Caco-2 (cell line): ENCODE measurements at regions not wholly inside any gene's neighbourhood (a gene's known extent, or its start where the extent isn't known, plus 50 kb on each side); places are given as distances from the start of the nearest gene placed in this dataset.

Experiments
- BruUV-seq: library from RNA; stranded (reverse); fragments of 400-500 nt; replicated peaks from 2 replicates; lab custom pipeline; 2021; lab: Mats Ljungman, UMichigan
- CTCF ChIA-PET: fragments of 300-600 bp; sonication (Branson Sonifier 250); formaldehyde crosslinking; loops from one replicate; lab custom pipeline; 2022; ENCODE audit warnings: antibody characterized with exemption; lab: Charles Lee
- POLR2A ChIA-PET: fragments of 300-600 bp; sonication (Branson Sonifier 250); formaldehyde crosslinking; loops from one replicate; lab custom pipeline; 2022; ENCODE audit warnings: antibody characterized with exemption; lab: Charles Lee
- DNase-seq, 2 experiments: peaks; one replicate each; pipeline versions ENCODE4 v3.0.0 to v3.0.0-alpha.2; 2020 to 2022
- H3K27me3 ChIP-seq: replicated peaks from 2 replicates; pipeline ENCODE4 v1.6.0; 2011; ENCODE audit warnings: low read length; ENCODE audit not compliant: control insufficient read depth, insufficient read depth
- H3K36me3 ChIP-seq: 2 replicates; pipeline ENCODE4 v1.5.1; 2011; ENCODE audit warnings: low read length; ENCODE audit not compliant: control insufficient read depth, insufficient read depth
- H3K4me1 ChIP-seq: fragments of 250-450 bp; sonication (Bioruptor Pico); 2 replicates; pipeline ENCODE4 v1.5.1; 2020; ENCODE audit warnings: mild to moderate bottlenecking
- H3K4me3 ChIP-seq: 2 replicates; pipeline ENCODE4 v1.5.1; 2011; ENCODE audit warnings: low read depth, mild to moderate bottlenecking, control low read depth, low read length
- H3K9me3 ChIP-seq: fragments of 250-450 bp; sonication (Bioruptor Pico); 2 replicates; pipeline ENCODE4 v1.5.1; 2020; ENCODE audit warnings: mild to moderate bottlenecking, moderate library complexity
- H3K27ac Mint-ChIP-seq: one replicate; pipeline ENCODE4 v1.8.0; 2022; ENCODE audit warnings: mixed read lengths; ENCODE audit not compliant: unreplicated experiment
- H3K27me3 Mint-ChIP-seq: one replicate; pipeline ENCODE4 v1.8.0; 2022; ENCODE audit warnings: mixed read lengths; ENCODE audit not compliant: insufficient read depth, unreplicated experiment
- H3K36me3 Mint-ChIP-seq: one replicate; pipeline ENCODE4 v1.8.0; 2022; ENCODE audit warnings: mild to moderate bottlenecking, mixed read lengths; ENCODE audit not compliant: insufficient read depth, unreplicated experiment
- H3K4me1 Mint-ChIP-seq: one replicate; pipeline ENCODE4 v1.8.0; 2022; ENCODE audit warnings: low read depth, mixed read lengths; ENCODE audit not compliant: unreplicated experiment
- H3K4me3 Mint-ChIP-seq: one replicate; pipeline ENCODE4 v1.8.0; 2022; ENCODE audit warnings: mild to moderate bottlenecking, moderate library complexity, mixed read lengths; ENCODE audit not compliant: unreplicated experiment
- H3K9me3 Mint-ChIP-seq: one replicate; pipeline ENCODE4 v1.8.0; 2022; ENCODE audit warnings: mixed read lengths; ENCODE audit not compliant: unreplicated experiment
- CTCF ChIP-seq, 2 experiments: fragments of 200-600 bp in 1 of 2; IDR thresholded peaks; 1 replicate in 1 of 2; 2 replicates in 1 of 2; pipeline versions ENCODE4 v1.5.1 to v1.8.0; 2011 to 2022; ENCODE audit warnings: antibody characterized with exemption in 1 of 2, control low read depth in 1 of 2, inconsistent platforms in 1 of 2, low read depth in 1 of 2, low read length in 1 of 2, mild to moderate bottlenecking in 1 of 2, moderate library complexity in 1 of 2; ENCODE audit not compliant: insufficient read depth in 1 of 2, severe bottlenecking in 1 of 2, unreplicated experiment in 1 of 2
- intact Hi-C: fragments of 100-400 bp; cut with micrococcal nuclease; formaldehyde crosslinking; loops from one replicate; pipeline ENCODE4 v1.10.0; 2022; ENCODE audit not compliant: unreplicated experiment

- no peaks in the 10 kb centered on the region for H3K4me1 ChIP-seq
- ChIA-PET CTCF (no interaction called here), POLR2A (no interaction called here)
- Mint-ChIP-seq H3K27ac (no peak overlapping the region), H3K4me1 (no peaks in the 10 kb centered on the region), H3K4me3 (no peak overlapping the region), H3K36me3 (no peaks in the 10 kb centered on the region), H3K9me3 (no peaks in the 10 kb centered on the region), H3K27me3 (peaks cover 3% of the 10 kb centered on the region)
- no peak overlapping the region for H3K4me3 ChIP-seq
- no TSS peak for BruUV-seq
- no peaks in the 10 kb centered on the region for H3K9me3 ChIP-seq
- intact Hi-C loops: no loop called here
- no peaks in the 10 kb centered on the region for H3K27me3 ChIP-seq
- no peak for DNase-seq
- H3K36me3 ChIP-seq: no peaks in the 10 kb centered on the region
- no peak for TF ChIP-seq CTCF (IDR thresholded peaks at IDR 0.05; ENCODE audit: insufficient read depth in 1 of 2, low read depth in 1 of 2, low read length in 1 of 2, severe bottlenecking in 1 of 2, unreplicated experiment in 1 of 2)
These were observed 1443.0 kb upstream of the LRRTM1 start for GRCh38 chr2:81747481-81748070.

DNA sequence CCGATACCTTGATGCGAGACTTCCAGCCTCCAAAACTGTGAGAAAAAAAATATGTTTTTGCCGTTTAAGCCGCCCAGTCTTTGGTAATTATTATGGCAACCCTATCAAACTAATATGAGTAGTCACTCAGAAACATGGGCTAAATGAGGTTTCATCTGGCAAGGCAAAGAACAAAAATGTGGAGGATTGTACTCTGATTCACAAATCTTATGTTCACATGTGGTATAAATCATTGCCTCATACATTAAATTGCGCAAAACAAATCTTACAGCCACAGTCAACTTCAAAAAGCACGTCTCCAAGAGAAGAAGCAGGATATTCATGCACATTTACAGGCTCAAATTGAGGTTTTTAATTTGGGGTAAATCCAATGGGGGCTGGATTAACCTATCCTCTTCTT is 1435.4 kb upstream of the LRRTM1 start:
- TF ChIP-seq CTCF (IDR thresholded peaks at IDR 0.05; ENCODE audit: insufficient read depth in 1 of 2, low read depth in 1 of 2, low read length in 1 of 2, severe bottlenecking in 1 of 2, unreplicated experiment in 1 of 2): no peak
- H3K27me3 ChIP-seq: no peaks in the 10 kb centered on the region
- Mint-ChIP-seq H3K27ac (no peak overlapping the region), H3K4me3 (no peak overlapping the region), H3K27me3 (peaks cover 3% of the 10 kb centered on the region), H3K4me1 (no peaks in the 10 kb centered on the region), H3K9me3 (no peaks in the 10 kb centered on the region), H3K36me3 (no peaks in the 10 kb centered on the region)
- H3K4me3 ChIP-seq: no peak overlapping the region
- no peaks in the 10 kb centered on the region for H3K4me1 ChIP-seq
- ChIA-PET POLR2A (no interaction called here), CTCF (no interaction called here)
- DNase-seq: no peak
- BruUV-seq: no TSS peak
- no peaks in the 10 kb centered on the region for H3K9me3 ChIP-seq
- no peaks in the 10 kb centered on the region for H3K36me3 ChIP-seq
- intact Hi-C loops: no loop called here

DNA sequence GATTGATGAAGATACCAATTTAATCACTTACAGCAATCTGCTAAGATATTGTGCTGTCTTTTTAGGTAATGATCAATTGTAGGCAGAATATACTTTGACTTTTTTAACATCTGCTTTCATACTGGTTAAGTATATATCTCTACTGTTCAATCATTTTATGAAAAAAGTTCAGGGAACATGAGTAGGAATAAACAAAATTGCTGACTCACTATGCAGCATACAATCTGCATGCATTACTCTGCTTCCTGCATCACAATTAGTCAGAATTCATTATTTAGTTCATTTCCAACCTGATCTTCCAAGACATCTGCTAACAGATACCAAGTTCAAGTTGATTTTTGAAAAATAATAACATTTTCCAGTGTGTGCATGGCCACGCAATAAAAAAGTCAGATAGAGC is 1430.4 kb upstream of the LRRTM1 start:
- Mint-ChIP-seq H3K4me3 (no peak overlapping the region), H3K36me3 (no peaks in the 10 kb centered on the region), H3K27ac (no peak overlapping the region), H3K4me1 (no peaks in the 10 kb centered on the region), H3K9me3 (no peaks in the 10 kb centered on the region), H3K27me3 (no peaks in the 10 kb centered on the region)
- Histone ChIP-seq H3K4me3 (no peak overlapping the region), H3K27me3 (no peaks in the 10 kb centered on the region), H3K36me3 (no peaks in the 10 kb centered on the region), H3K9me3 (no peaks in the 10 kb centered on the region), H3K4me1 (no peaks in the 10 kb centered on the region)
- no TSS peak for BruUV-seq
- ChIA-PET CTCF (no interaction called here), POLR2A (no interaction called here)
- DNase-seq: no peak
- intact Hi-C loops: no loop called here
- no peak for TF ChIP-seq CTCF (IDR thresholded peaks at IDR 0.05; ENCODE audit: insufficient read depth in 1 of 2, low read depth in 1 of 2, low read length in 1 of 2, severe bottlenecking in 1 of 2, unreplicated experiment in 1 of 2)
